Endothelial cell of umbilical vein (primary cell): ENCODE measurements at regions not wholly inside any gene's neighbourhood (a gene's known extent, or its start where the extent isn't known, plus 50 kb on each side); places are given as distances from the start of the nearest gene placed in this dataset.

Experiments
- BruUV-seq: library from RNA; stranded (reverse); fragments of 400-500 nt; replicated peaks from 2 replicates; lab custom pipeline; 2021; lab: Mats Ljungman, UMichigan
- CTCF ChIA-PET: fragments of 300-600, 350-600 bp; sonication (Branson Sonifier 250); formaldehyde crosslinking; loops from one replicate; lab custom pipeline; 2021; ENCODE audit warnings: antibody characterized with exemption, inconsistent platforms; lab: Charles Lee
- POLR2A ChIA-PET: fragments of 300-600, 350-600 bp; sonication (Branson Sonifier 250); formaldehyde crosslinking; loops from one replicate; lab custom pipeline; 2021; ENCODE audit warnings: antibody characterized with exemption, inconsistent platforms; lab: Charles Lee
- DNase-seq: peaks from one replicate; pipeline ENCODE4 v3.0.0-alpha.2; 2011; ENCODE audit warnings: low read depth, low spot score
- FAIRE-seq: peaks from 2 replicates; lab custom pipeline; 2011; peaks lifted over from hg19 to GRCh38; lab: Jason Lieb, UNC
- H2AFZ ChIP-seq: 2 replicates; pipeline ENCODE4 v1.6.0; 2012; ENCODE audit warnings: low read depth, low read length, control low read depth, inconsistent platforms
- H3K27ac ChIP-seq: 2 replicates; pipeline ENCODE4 v1.5.1; 2011; ENCODE audit warnings: low read depth, mild to moderate bottlenecking, control low read depth, low read length, moderate library complexity; ENCODE audit not compliant: insufficient read depth
- H3K27me3 ChIP-seq, 2 experiments: 2 replicates each; pipeline versions ENCODE4 v1.6.0 to v1.6.1; 2011; ENCODE audit warnings: low read length in 2 of 2, mixed read lengths in 1 of 2; ENCODE audit not compliant: control insufficient read depth in 2 of 2, insufficient read depth in 2 of 2
- H3K36me3 ChIP-seq, 2 experiments: 2 replicates in 1 of 2; 3 replicates in 1 of 2; pipeline ENCODE4 v1.5.1; 2011; ENCODE audit warnings: low read length in 2 of 2, mild to moderate bottlenecking in 1 of 2, moderate library complexity in 1 of 2; ENCODE audit not compliant: control insufficient read depth in 2 of 2, insufficient read depth in 2 of 2; ENCODE audit errors: extremely low read depth in 1 of 2
- H3K4me1 ChIP-seq: 3 replicates; pipeline ENCODE4 v1.5.1; 2011; ENCODE audit warnings: mild to moderate bottlenecking, low read length; ENCODE audit not compliant: control insufficient read depth, insufficient read depth; ENCODE audit errors: extremely low read depth
- H3K4me2 ChIP-seq: 2 replicates; pipeline ENCODE4 v1.6.1; 2011; ENCODE audit warnings: low read length, control low read depth, mixed read lengths; ENCODE audit not compliant: insufficient read depth
- H3K4me3 ChIP-seq, 3 experiments: fragments of 200-600 bp in 1 of 3; sonication (generic), shearing (Covaris generic) in 1 of 3; replicated peaks in 1 of 3; 2 replicates each; pipeline ENCODE4 v1.5.1; 2011 to 2016; ENCODE audit warnings: control low read depth in 3 of 3, low read length in 3 of 3, mild to moderate bottlenecking in 2 of 3, inconsistent platforms in 1 of 3, low read depth in 1 of 3, moderate library complexity in 1 of 3; ENCODE audit not compliant: insufficient read depth in 1 of 3
- H3K79me2 ChIP-seq: 2 replicates; pipeline ENCODE4 v1.6.0; 2012; ENCODE audit warnings: low read length, inconsistent platforms; ENCODE audit not compliant: control insufficient read depth, insufficient read depth
- H3K9ac ChIP-seq: replicated peaks from 2 replicates; pipeline ENCODE3; 2011; ENCODE audit warnings: low read length, control low read depth; ENCODE audit not compliant: insufficient read depth; ENCODE audit errors: extremely low read depth
- H3K9me1 ChIP-seq: replicated peaks from 3 replicates; pipeline ENCODE4 v1.6.0; 2011; ENCODE audit warnings: mild to moderate bottlenecking, low read length; ENCODE audit not compliant: control insufficient read depth, insufficient read depth; ENCODE audit errors: extremely low read depth
- H3K9me3 ChIP-seq: replicated peaks from 2 replicates; pipeline ENCODE4 v1.5.1; 2012; ENCODE audit warnings: low read length, inconsistent platforms; ENCODE audit not compliant: control insufficient read depth, insufficient read depth
- H4K20me1 ChIP-seq: replicated peaks from 2 replicates; pipeline ENCODE3; 2011; ENCODE audit warnings: mild to moderate bottlenecking, low read length; ENCODE audit not compliant: control insufficient read depth, insufficient read depth; ENCODE audit errors: extremely low read depth
- CTCF ChIP-seq, 2 donors: IDR thresholded peaks; 1 replicate in 1 of 2; 2 replicates in 1 of 2; pipeline ENCODE4 v1.5.1; 2011; ENCODE audit warnings: low read length in 2 of 2, mild to moderate bottlenecking in 2 of 2, moderate library complexity in 2 of 2, control low read depth in 1 of 2, inconsistent platforms in 1 of 2, low read depth in 1 of 2; ENCODE audit not compliant: insufficient read depth in 1 of 2; ENCODE audit errors: extremely low read depth in 1 of 2
- EZH2 ChIP-seq: IDR thresholded peaks from 2 replicates; pipeline ENCODE4 v1.6.1; 2012; ENCODE audit warnings: borderline replicate concordance, low read depth, mild to moderate bottlenecking, moderate library complexity, low read length, inconsistent platforms; ENCODE audit not compliant: severe bottlenecking
- FOS ChIP-seq: IDR thresholded peaks from 2 replicates; pipeline ENCODE4 v1.6.1; 2011; ENCODE audit warnings: mild to moderate bottlenecking, low read length, moderate library complexity, borderline replicate concordance; ENCODE audit not compliant: insufficient read depth
- GATA2 ChIP-seq: IDR thresholded peaks from 2 replicates; pipeline ENCODE4 v1.7.0; 2011; ENCODE audit warnings: low read depth, mild to moderate bottlenecking, moderate library complexity, mixed read lengths, low read length; ENCODE audit not compliant: insufficient read length, insufficient read depth
- JUN ChIP-seq: IDR thresholded peaks from 2 replicates; pipeline ENCODE4 v1.6.1; 2011; ENCODE audit warnings: borderline replicate concordance, low read depth; ENCODE audit not compliant: insufficient read length, insufficient read depth
- MAX ChIP-seq: IDR thresholded peaks from 2 replicates; pipeline ENCODE4 v1.6.1; 2011; ENCODE audit not compliant: insufficient read depth, insufficient read length
- MYC ChIP-seq: IDR thresholded peaks from one replicate; pipeline ENCODE4 v1.6.1; 2011; ENCODE audit warnings: mild to moderate bottlenecking, low read depth, low read length
- POLR2A ChIP-seq: IDR thresholded peaks from 2 replicates; pipeline ENCODE4 v1.6.1; 2012; ENCODE audit warnings: low read depth, mild to moderate bottlenecking, control low read depth, low read length
- POLR2AphosphoS5 ChIP-seq: IDR thresholded peaks from 2 replicates; pipeline ENCODE4 v1.6.1; 2012; ENCODE audit warnings: low read depth, mild to moderate bottlenecking, control low read depth, low read length, moderate library complexity; ENCODE audit not compliant: insufficient read depth
- dilution Hi-C: fragments of 300-500 bp; cut with MboI; formaldehyde crosslinking; loops from one replicate; pipeline ENCODE4 v1.15.0; 2019; ENCODE audit warnings: low sequenced_read_pairs; ENCODE audit not compliant: extremely low pct_ligation_motif_present
- intact Hi-C: fragments of 100-400 bp; cut with micrococcal nuclease; formaldehyde crosslinking; loops from one replicate; pipeline ENCODE4 v1.10.0; 2022

GRCh38 chr7:38069052-38069451 is 109.0 kb upstream of the STARD3NL start:
- Histone ChIP-seq H3K79me2 (no peaks in the 10 kb centered on the region), H2AFZ (no peak overlapping the region), H3K27ac (no peak overlapping the region), H3K4me2 (no peak overlapping the region), H3K4me1 (no peaks in the 10 kb centered on the region), H3K27me3 (no peaks in the 10 kb centered on the region), H3K9me1 (no peaks in the 10 kb centered on the region), H3K36me3 (no peaks in the 10 kb centered on the region), H4K20me1 (no peaks in the 10 kb centered on the region), H3K4me3 (no peak overlapping the region), H3K9me3 (no peaks in the 10 kb centered on the region), H3K9ac (no peak overlapping the region)
- intact Hi-C loops (no loop called here), dilution Hi-C loops (no loop called here)
- BruUV-seq: no TSS peak
- DNase-seq: no peak
- CTCF ChIA-PET: no interaction called here
- POLR2A ChIA-PET: no interaction called here
- no peak for FAIRE-seq
- TF ChIP-seq FOS: no peak
- no peak for TF ChIP-seq MYC
- no peak for TF ChIP-seq POLR2A
- TF ChIP-seq CTCF (IDR thresholded peaks at IDR 0.05; ENCODE audit: extremely low read depth in 1 of 2, insufficient read depth in 1 of 2, low read depth in 1 of 2, low read length in 2 of 2): no peak
- no peak for TF ChIP-seq JUN
- no peak for TF ChIP-seq GATA2
- no peak for TF ChIP-seq EZH2
- TF ChIP-seq MAX: no peak
- TF ChIP-seq POLR2AphosphoS5: no peak
